Kidney epithelial cell (primary cell): ENCODE measurements at regions not wholly inside any gene's neighbourhood (a gene's known extent, or its start where the extent isn't known, plus 50 kb on each side); places are given as distances from the start of the nearest gene placed in this dataset.

Experiments used
- DNase-seq: peaks from one replicate; pipeline ENCODE4 v3.0.0-alpha.2; 2010; ENCODE audit warnings: low read depth
- H3K27me3 ChIP-seq: 2 replicates; pipeline ENCODE4 v1.6.0; 2011; ENCODE audit warnings: low read length; ENCODE audit not compliant: control insufficient read depth, insufficient read depth
- H3K36me3 ChIP-seq: 2 replicates; pipeline ENCODE4 v1.5.1; 2011; ENCODE audit warnings: low read length; ENCODE audit not compliant: control insufficient read depth, insufficient read depth
- H3K4me3 ChIP-seq: 2 replicates; pipeline ENCODE4 v1.5.1; 2011; ENCODE audit warnings: low read depth, mild to moderate bottlenecking, control low read depth, low read length
- TF ChIP-seq, protein P1 (sequence below): IDR thresholded peaks from 2 replicates; pipeline ENCODE4 v1.5.1; 2011; ENCODE audit warnings: mild to moderate bottlenecking, moderate library complexity, low read length, control low read depth, inconsistent platforms; ENCODE audit not compliant: insufficient read depth, poor library complexity, severe bottlenecking

DNA sequence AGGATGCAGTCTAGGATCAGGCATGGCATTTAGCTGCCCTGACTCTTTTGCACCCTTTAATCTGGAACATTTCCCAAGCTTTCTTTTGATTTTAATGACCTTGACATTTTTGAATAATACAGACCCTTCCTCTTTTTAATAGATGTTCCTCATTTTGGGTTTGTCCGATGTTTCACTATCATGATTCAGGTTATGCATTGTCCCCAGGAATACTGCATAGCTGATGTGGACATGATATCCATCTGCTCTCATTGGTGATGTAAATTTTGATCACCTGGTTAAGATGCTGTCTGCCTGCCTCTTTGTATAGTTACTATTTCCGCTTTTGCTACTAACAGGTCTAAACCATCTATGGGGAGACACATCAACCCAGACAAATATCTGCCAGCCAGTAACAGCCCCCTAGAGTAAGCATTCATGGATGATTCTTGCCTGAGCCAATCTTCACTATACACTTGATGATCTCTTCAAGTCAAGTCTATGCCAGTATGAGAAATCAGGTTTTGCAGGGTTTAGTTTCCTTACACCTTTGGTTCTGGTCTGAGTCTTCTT is 50.6 kb upstream of the ULK4 start:
- TF ChIP-seq, protein P1, sequence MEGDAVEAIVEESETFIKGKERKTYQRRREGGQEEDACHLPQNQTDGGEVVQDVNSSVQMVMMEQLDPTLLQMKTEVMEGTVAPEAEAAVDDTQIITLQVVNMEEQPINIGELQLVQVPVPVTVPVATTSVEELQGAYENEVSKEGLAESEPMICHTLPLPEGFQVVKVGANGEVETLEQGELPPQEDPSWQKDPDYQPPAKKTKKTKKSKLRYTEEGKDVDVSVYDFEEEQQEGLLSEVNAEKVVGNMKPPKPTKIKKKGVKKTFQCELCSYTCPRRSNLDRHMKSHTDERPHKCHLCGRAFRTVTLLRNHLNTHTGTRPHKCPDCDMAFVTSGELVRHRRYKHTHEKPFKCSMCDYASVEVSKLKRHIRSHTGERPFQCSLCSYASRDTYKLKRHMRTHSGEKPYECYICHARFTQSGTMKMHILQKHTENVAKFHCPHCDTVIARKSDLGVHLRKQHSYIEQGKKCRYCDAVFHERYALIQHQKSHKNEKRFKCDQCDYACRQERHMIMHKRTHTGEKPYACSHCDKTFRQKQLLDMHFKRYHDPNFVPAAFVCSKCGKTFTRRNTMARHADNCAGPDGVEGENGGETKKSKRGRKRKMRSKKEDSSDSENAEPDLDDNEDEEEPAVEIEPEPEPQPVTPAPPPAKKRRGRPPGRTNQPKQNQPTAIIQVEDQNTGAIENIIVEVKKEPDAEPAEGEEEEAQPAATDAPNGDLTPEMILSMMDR = no peak
- DNase-seq = no peak
- H3K4me3 ChIP-seq = no peak overlapping the region
- no peaks in the 10 kb centered on the region for H3K36me3 ChIP-seq
- no peaks in the 10 kb centered on the region for H3K27me3 ChIP-seq
